Suprapubic skin (tissue), 4 donors: ENCODE measurements at regions not wholly inside any gene's neighbourhood (a gene's known extent, or its start where the extent isn't known, plus 50 kb on each side); places are given as distances from the start of the nearest gene placed in this dataset.

ENCODE experiments used
- DNase-seq, 2 donors: peaks; one replicate each; pipeline ENCODE4 v3.0.0-alpha.2; 2019; ENCODE audit warnings: low spot score in 2 of 2
- H3K27ac ChIP-seq: fragments of 200-600 bp; sonication (generic); one replicate; pipeline ENCODE4 v1.5.1; 2019
- H3K27me3 ChIP-seq: fragments of 200-600 bp; sonication (generic); one replicate; pipeline ENCODE4 v1.5.1; 2019
- H3K36me3 ChIP-seq: fragments of 200-600 bp; sonication (generic); one replicate; pipeline ENCODE4 v1.5.1; 2019
- H3K4me1 ChIP-seq: fragments of 200-600 bp; sonication (generic); one replicate; pipeline ENCODE4 v1.5.1; 2019
- H3K4me3 ChIP-seq: fragments of 200-600 bp; sonication (generic); one replicate; pipeline ENCODE4 v1.5.1; 2019; ENCODE audit warnings: mild to moderate bottlenecking
- H3K9me3 ChIP-seq: fragments of 200-600 bp; sonication (generic); one replicate; pipeline ENCODE4 v1.5.1; 2019
- EP300 ChIP-seq: sonication (generic); formaldehyde crosslinking; IDR thresholded peaks from one replicate; pipeline ENCODE4 v1.6.1; 2017; ENCODE audit warnings: antibody characterized with exemption
- POLR2A ChIP-seq, 2 donors: fragments of 450-650 bp; IDR thresholded peaks; one replicate each; pipeline ENCODE4 v1.6.1; 2017; ENCODE audit warnings: antibody characterized with exemption in 2 of 2, mild to moderate bottlenecking in 2 of 2, moderate library complexity in 2 of 2
- POLR2AphosphoS5 ChIP-seq, 3 donors: sonication (generic); formaldehyde crosslinking; IDR thresholded peaks; one replicate each; pipeline ENCODE4 v1.6.1; 2017; ENCODE audit warnings: antibody characterized with exemption in 3 of 3
- WGBS: methylation state at CpG from one replicate; pipeline ENCODE4 v1.1.5; 2018; 5-methylcytosine and 5-hydroxymethylcytosine counted together
- TF ChIP-seq, protein P1 (sequence below), 2 donors: fragments of 200-600 bp in 1 of 2; fragments of 450-650 bp in 1 of 2; sonication (generic) in 1 of 2; IDR thresholded peaks; one replicate each; pipeline ENCODE4 v1.5.1; 2016 to 2019; ENCODE audit warnings: antibody characterized with exemption in 2 of 2, mild to moderate bottlenecking in 1 of 2, moderate library complexity in 1 of 2

DNA sequence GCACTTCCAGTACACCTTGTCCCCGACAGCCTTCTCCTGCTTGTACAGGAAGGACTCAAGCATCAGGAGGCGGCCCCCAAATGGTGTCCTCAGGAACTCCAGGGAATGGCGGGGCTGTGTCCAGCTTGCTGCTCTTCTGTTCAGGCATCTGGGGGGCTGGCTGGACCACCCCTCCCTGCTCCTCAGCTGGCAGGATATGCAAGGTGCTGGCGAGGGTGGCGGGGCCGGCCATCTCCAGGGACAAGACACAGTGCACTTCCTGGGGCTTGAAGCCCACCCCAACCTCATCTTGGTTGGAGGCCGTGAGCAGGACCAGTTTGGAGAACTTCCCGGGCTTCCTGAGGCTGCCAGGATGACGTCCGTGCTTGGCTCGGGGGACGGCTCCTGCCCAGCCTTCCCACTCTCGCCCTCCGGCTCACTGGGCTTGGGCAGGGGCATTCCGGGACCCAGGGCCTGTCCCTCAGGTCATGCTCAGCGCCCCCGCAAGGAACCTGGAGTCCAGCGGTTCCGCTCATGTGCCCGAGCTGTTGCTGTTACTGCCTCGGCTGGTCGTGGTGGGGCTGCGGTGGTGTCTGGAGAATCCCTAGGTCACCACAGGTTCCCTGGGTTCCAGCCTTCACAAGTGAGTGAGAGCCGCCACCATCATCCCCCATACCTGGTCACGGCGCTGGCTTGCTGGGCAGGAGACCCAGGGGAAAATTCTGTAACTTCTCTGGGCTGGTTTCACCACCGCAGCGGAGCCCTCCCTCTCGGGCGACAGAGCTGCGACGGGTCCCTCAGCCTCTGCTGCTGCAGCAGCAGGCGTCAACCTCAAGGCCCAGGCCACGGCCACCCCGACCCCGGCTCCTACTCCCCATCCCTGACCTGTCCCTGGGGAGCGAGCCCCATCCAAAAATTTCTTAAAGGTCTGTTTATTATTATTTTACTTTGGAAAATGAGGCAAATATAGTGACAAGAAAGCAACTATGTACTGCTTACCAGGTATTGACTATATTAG is 82.8 kb upstream of the FXR1 start:
- Histone ChIP-seq H3K36me3 (no peaks in the 10 kb centered on the region), H3K27ac (no peak overlapping the region), H3K9me3 (no peaks in the 10 kb centered on the region), H3K4me3 (no peak overlapping the region), H3K4me1 (no peaks in the 10 kb centered on the region), H3K27me3 (no peaks in the 10 kb centered on the region)
- TF ChIP-seq EP300, result no peak
- TF ChIP-seq, protein P1, sequence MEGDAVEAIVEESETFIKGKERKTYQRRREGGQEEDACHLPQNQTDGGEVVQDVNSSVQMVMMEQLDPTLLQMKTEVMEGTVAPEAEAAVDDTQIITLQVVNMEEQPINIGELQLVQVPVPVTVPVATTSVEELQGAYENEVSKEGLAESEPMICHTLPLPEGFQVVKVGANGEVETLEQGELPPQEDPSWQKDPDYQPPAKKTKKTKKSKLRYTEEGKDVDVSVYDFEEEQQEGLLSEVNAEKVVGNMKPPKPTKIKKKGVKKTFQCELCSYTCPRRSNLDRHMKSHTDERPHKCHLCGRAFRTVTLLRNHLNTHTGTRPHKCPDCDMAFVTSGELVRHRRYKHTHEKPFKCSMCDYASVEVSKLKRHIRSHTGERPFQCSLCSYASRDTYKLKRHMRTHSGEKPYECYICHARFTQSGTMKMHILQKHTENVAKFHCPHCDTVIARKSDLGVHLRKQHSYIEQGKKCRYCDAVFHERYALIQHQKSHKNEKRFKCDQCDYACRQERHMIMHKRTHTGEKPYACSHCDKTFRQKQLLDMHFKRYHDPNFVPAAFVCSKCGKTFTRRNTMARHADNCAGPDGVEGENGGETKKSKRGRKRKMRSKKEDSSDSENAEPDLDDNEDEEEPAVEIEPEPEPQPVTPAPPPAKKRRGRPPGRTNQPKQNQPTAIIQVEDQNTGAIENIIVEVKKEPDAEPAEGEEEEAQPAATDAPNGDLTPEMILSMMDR (IDR thresholded peaks at IDR 0.05), result no peak
- TF ChIP-seq POLR2A (IDR thresholded peaks at IDR 0.05), result no peak
- no peak for TF ChIP-seq POLR2AphosphoS5 (IDR thresholded peaks at IDR 0.05)
- WGBS, result 90% methylated on average over 10 of the region's 37 CpGs
- no peak for DNase-seq

DNA sequence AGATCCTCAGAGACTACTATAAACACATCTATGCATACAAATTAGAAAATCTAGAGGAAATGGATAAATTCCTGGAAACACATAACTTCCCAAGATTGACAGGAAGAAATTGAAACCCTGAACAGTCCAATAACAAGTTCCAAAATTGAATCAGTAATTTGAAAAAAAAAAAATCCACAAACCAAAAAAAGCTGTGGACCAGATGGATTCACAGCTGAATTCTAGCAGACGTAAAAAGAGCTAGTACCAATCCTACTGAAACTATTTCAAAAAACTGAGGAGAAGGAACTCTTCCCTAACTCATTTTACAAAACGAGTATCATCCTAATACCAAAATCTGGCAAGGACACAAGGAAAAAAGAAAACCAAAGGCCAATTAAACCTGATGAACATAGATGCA is 77.0 kb upstream of the FXR1 start:
- WGBS, result 57% methylated on average over 2 of the region's 2 CpGs
- no peak for DNase-seq
- Histone ChIP-seq H3K4me1 (no peaks in the 10 kb centered on the region), H3K27me3 (no peaks in the 10 kb centered on the region), H3K27ac (no peak overlapping the region), H3K9me3 (no peaks in the 10 kb centered on the region), H3K36me3 (no peaks in the 10 kb centered on the region), H3K4me3 (no peak overlapping the region)
- TF ChIP-seq POLR2A (IDR thresholded peaks at IDR 0.05) (no peak), EP300 (no peak), POLR2AphosphoS5 (IDR thresholded peaks at IDR 0.05) (no peak)
- TF ChIP-seq, protein P1 (IDR thresholded peaks at IDR 0.05), result no peak

DNA sequence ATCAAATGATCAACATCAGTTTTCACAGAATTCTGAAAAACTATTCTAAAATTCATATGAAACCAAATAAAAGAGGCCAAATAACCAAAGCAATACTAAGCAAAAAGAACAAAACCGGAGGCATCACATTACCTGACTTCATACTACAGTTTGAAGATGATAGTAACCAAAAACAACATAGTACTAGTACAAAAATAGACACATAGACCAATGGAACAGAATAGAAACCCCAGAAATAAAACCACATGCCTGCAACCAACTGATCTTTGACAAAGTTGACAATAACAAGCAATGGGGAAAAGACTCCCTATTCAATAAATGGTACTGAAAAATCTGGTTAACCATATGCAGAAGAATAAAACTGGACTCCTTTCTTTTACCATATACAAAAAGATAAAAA is 75.7 kb upstream of the FXR1 start:
- Histone ChIP-seq H3K9me3 (no peaks in the 10 kb centered on the region), H3K27ac (no peak overlapping the region), H3K4me3 (no peak overlapping the region), H3K36me3 (no peaks in the 10 kb centered on the region), H3K27me3 (no peaks in the 10 kb centered on the region), H3K4me1 (no peaks in the 10 kb centered on the region)
- DNase-seq, result no peak
- TF ChIP-seq EP300 (no peak), POLR2AphosphoS5 (IDR thresholded peaks at IDR 0.05) (no peak), POLR2A (IDR thresholded peaks at IDR 0.05) (no peak)
- TF ChIP-seq, protein P1 (IDR thresholded peaks at IDR 0.05), result no peak
- WGBS, result 93% methylated on average over 1 of the region's 1 CpG

DNA sequence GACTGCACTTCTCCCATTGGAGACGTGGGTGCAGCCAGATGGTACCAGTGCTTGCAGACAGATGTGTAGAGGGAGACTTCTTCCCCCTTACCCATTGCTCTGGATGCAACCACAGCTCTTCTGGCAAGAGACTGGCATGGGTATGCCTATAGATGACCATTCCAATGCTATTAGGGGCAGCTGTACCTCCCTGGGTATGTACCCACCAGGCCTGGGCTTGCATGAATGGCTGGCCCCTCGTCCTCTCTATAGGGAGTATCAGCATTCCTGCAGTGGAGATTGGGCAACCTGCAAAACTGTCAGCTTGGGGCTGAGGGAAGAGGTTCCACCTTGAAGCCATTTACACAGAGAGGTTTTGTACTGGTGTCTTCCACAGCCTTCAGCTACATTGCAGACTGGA is 57.6 kb upstream of the FXR1 start:
- H3K9me3 ChIP-seq, result no peaks in the 10 kb centered on the region
- DNase-seq, result no peak
- H3K27ac ChIP-seq, result no peak overlapping the region
- H3K27me3 ChIP-seq, result no peaks in the 10 kb centered on the region
- H3K36me3 ChIP-seq, result no peaks in the 10 kb centered on the region
- H3K4me3 ChIP-seq, result no peak overlapping the region
- TF ChIP-seq EP300 (no peak), POLR2AphosphoS5 (IDR thresholded peaks at IDR 0.05) (no peak), POLR2A (IDR thresholded peaks at IDR 0.05) (no peak)
- TF ChIP-seq, protein P1 (IDR thresholded peaks at IDR 0.05), result no peak
- no peaks in the 10 kb centered on the region for H3K4me1 ChIP-seq
- WGBS, result 39% methylated on average over 2 of the region's 2 CpGs

DNA sequence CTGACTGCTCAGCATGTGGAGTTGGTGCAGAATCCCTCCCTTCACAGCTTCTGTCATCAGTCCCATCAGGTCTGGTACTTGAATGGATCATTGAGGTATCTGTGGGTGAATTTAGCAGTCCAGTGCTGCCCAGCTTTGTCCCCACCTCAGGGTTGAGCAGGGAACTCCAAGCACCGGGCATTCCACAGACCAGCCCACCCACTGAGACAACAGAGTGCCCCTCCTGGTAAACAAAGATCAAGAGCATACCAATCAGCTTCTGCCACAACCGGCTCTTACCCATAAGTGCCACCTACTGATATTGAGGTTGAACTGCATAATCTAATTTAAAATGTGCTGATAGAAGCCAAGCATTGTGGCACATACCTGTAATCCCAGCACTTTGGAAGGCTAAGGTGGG is 57.1 kb upstream of the FXR1 start:
- Histone ChIP-seq H3K27me3 (no peaks in the 10 kb centered on the region), H3K4me3 (no peak overlapping the region), H3K9me3 (no peaks in the 10 kb centered on the region), H3K4me1 (no peaks in the 10 kb centered on the region), H3K27ac (no peak overlapping the region), H3K36me3 (no peaks in the 10 kb centered on the region)
- 10% methylated on average over 2 of the region's 2 CpGs for WGBS
- TF ChIP-seq POLR2A (IDR thresholded peaks at IDR 0.05), result no peak
- TF ChIP-seq EP300, result no peak
- TF ChIP-seq, protein P1 (IDR thresholded peaks at IDR 0.05), result no peak
- TF ChIP-seq POLR2AphosphoS5 (IDR thresholded peaks at IDR 0.05), result no peak
- DNase-seq, result no peak
